Fibroblast of lung (primary cell): ENCODE measurements at regions not wholly inside any gene's neighbourhood (a gene's known extent, or its start where the extent isn't known, plus 50 kb on each side); places are given as distances from the start of the nearest gene placed in this dataset.

Experiments
- DNase-seq, 2 donors: peaks; one replicate each; pipeline versions ENCODE4 v3.0.0 to v3.0.0-alpha.2; 2010; ENCODE audit warnings: low read depth in 2 of 2
- H2AFZ ChIP-seq: 2 replicates; pipeline ENCODE4 v1.5.1; 2012; ENCODE audit warnings: low read length, control low read depth, inconsistent platforms
- H3K27ac ChIP-seq: 2 replicates; pipeline ENCODE4 v1.5.1; 2011; ENCODE audit warnings: low read length, control low read depth; ENCODE audit not compliant: insufficient read depth
- H3K27me3 ChIP-seq: 2 replicates; pipeline ENCODE4 v1.5.1; 2011; ENCODE audit warnings: mild to moderate bottlenecking, low read length; ENCODE audit not compliant: control insufficient read depth, insufficient read depth
- H3K36me3 ChIP-seq: 2 replicates; pipeline ENCODE4 v1.5.1; 2011; ENCODE audit warnings: low read length; ENCODE audit not compliant: control insufficient read depth, insufficient read depth
- H3K4me1 ChIP-seq: 2 replicates; pipeline ENCODE4 v1.5.1; 2011; ENCODE audit warnings: low read length; ENCODE audit not compliant: control insufficient read depth, insufficient read depth; ENCODE audit errors: extremely low read depth
- H3K4me2 ChIP-seq: 2 replicates; pipeline ENCODE4 v1.5.1; 2011; ENCODE audit warnings: low read length, control low read depth; ENCODE audit not compliant: insufficient read depth; ENCODE audit errors: extremely low read depth
- H3K4me3 ChIP-seq, 4 experiments: fragments of 200-600 bp in 1 of 4; sonication (generic) in 1 of 4; replicated peaks in 1 of 4; 2 replicates each; pipeline ENCODE4 v1.5.1; 2011 to 2016; ENCODE audit warnings: low read length in 4 of 4, low read depth in 3 of 4, mild to moderate bottlenecking in 3 of 4, control low read depth in 2 of 4, inconsistent platforms in 1 of 4, mixed read lengths in 1 of 4; ENCODE audit not compliant: insufficient read depth in 1 of 4; ENCODE audit errors: control extremely low read depth in 1 of 4
- H3K79me2 ChIP-seq: 2 replicates; pipeline ENCODE4 v1.5.1; 2012; ENCODE audit warnings: mild to moderate bottlenecking, low read length, inconsistent platforms; ENCODE audit not compliant: control insufficient read depth, insufficient read depth
- H3K9ac ChIP-seq: 2 replicates; pipeline ENCODE4 v1.5.1; 2011; ENCODE audit warnings: mild to moderate bottlenecking, low read length, control low read depth; ENCODE audit not compliant: insufficient read depth
- H3K9me3 ChIP-seq: 2 replicates; pipeline ENCODE4 v1.5.1; 2012; ENCODE audit warnings: low read depth, low read length; ENCODE audit not compliant: control insufficient read depth, insufficient read depth
- H4K20me1 ChIP-seq: 2 replicates; pipeline ENCODE4 v1.5.1; 2011; ENCODE audit warnings: low read length; ENCODE audit not compliant: control insufficient read depth, insufficient read depth; ENCODE audit errors: extremely low read depth
- CTCF ChIP-seq, 2 donors: IDR thresholded peaks in 1 of 2; conservative IDR thresholded peaks in 1 of 2; 1 replicate in 1 of 2; 2 replicates in 1 of 2; pipeline ENCODE4 v1.5.1; 2011 to 2012; ENCODE audit warnings: low read length in 2 of 2, control low read depth in 1 of 2, inconsistent platforms in 1 of 2, low read depth in 1 of 2, mild to moderate bottlenecking in 1 of 2
- EZH2 ChIP-seq: IDR thresholded peaks from 2 replicates; pipeline ENCODE4 v1.5.1; 2012; ENCODE audit warnings: low read length, control low read depth, mild to moderate bottlenecking; ENCODE audit errors: missing control alignments

GRCh38 chr14:97704316-97704885, 907.2 kb downstream of the VRK1 start:
- Histone ChIP-seq H3K79me2 (no peaks in the 10 kb centered on the region), H3K9ac (no peak overlapping the region), H3K27ac (no peak overlapping the region), H3K27me3 (no peaks in the 10 kb centered on the region), H2AFZ (no peak overlapping the region), H3K9me3 (no peaks in the 10 kb centered on the region), H3K4me1 (no peaks in the 10 kb centered on the region), H3K4me3 (no peak overlapping the region), H4K20me1 (no peaks in the 10 kb centered on the region), H3K4me2 (no peak overlapping the region), H3K36me3 (no peaks in the 10 kb centered on the region)
- TF ChIP-seq EZH2 (no peak), CTCF (conservative IDR thresholded peaks at IDR 0.05 in 1 of 2, IDR thresholded peaks at IDR 0.05 in 1 of 2; ENCODE audit: low read depth in 1 of 2, low read length in 2 of 2) (no peak)
- no peak for DNase-seq

- Histone ChIP-seq H3K4me2 (no peak overlapping the region), H3K27me3 (no peaks in the 10 kb centered on the region), H3K79me2 (no peaks in the 10 kb centered on the region)
Observed at GRCh38 chr14:97705107-97705506, 907.9 kb downstream of the VRK1 start.

GRCh38 chr14:97705976-97706375, 908.8 kb downstream of the VRK1 start:
- Histone ChIP-seq H3K4me2 (no peak overlapping the region), H3K27me3 (no peaks in the 10 kb centered on the region), H3K27ac (no peak overlapping the region), H3K4me1 (no peaks in the 10 kb centered on the region), H3K9ac (no peak overlapping the region), H3K9me3 (no peaks in the 10 kb centered on the region), H3K79me2 (no peaks in the 10 kb centered on the region), H3K4me3 (no peak overlapping the region), H4K20me1 (no peaks in the 10 kb centered on the region), H2AFZ (no peak overlapping the region), H3K36me3 (no peaks in the 10 kb centered on the region)
- no peak for DNase-seq
- TF ChIP-seq CTCF (conservative IDR thresholded peaks at IDR 0.05 in 1 of 2, IDR thresholded peaks at IDR 0.05 in 1 of 2; ENCODE audit: low read depth in 1 of 2, low read length in 2 of 2) (no peak), EZH2 (no peak)

More at GRCh38 chr14:97705107-97705506, 907.9 kb downstream of the VRK1 start:
- no peak overlapping the region for H3K27ac ChIP-seq
- no peak for DNase-seq
- H3K4me1 ChIP-seq = no peaks in the 10 kb centered on the region
- no peak overlapping the region for H3K9ac ChIP-seq
- TF ChIP-seq CTCF (conservative IDR thresholded peaks at IDR 0.05 in 1 of 2, IDR thresholded peaks at IDR 0.05 in 1 of 2; ENCODE audit: low read depth in 1 of 2, low read length in 2 of 2) (no peak), EZH2 (no peak)
- H3K36me3 ChIP-seq = no peaks in the 10 kb centered on the region
- no peak overlapping the region for H3K4me3 ChIP-seq
- no peaks in the 10 kb centered on the region for H4K20me1 ChIP-seq
- no peaks in the 10 kb centered on the region for H3K9me3 ChIP-seq
- H2AFZ ChIP-seq = no peak overlapping the region
